Fibroblast of lung (primary cell): ENCODE measurements at regions not wholly inside any gene's neighbourhood (a gene's known extent, or its start where the extent isn't known, plus 50 kb on each side); places are given as distances from the start of the nearest gene placed in this dataset.
"Not testable (repeated sequence)": the region's sequence is repeated elsewhere in the genome, so short reads cannot be mapped to it uniquely, and the experiment has no call there.

ENCODE experiments used
- CTCF ChIP-seq, 2 donors: IDR thresholded peaks in 1 of 2; conservative IDR thresholded peaks in 1 of 2; 1 replicate in 1 of 2; 2 replicates in 1 of 2; pipeline ENCODE4 v1.5.1; 2011 to 2012; ENCODE audit warnings: low read length in 2 of 2, control low read depth in 1 of 2, inconsistent platforms in 1 of 2, low read depth in 1 of 2, mild to moderate bottlenecking in 1 of 2
- EZH2 ChIP-seq: IDR thresholded peaks from 2 replicates; pipeline ENCODE4 v1.5.1; 2012; ENCODE audit warnings: low read length, control low read depth, mild to moderate bottlenecking; ENCODE audit errors: missing control alignments

DNA sequence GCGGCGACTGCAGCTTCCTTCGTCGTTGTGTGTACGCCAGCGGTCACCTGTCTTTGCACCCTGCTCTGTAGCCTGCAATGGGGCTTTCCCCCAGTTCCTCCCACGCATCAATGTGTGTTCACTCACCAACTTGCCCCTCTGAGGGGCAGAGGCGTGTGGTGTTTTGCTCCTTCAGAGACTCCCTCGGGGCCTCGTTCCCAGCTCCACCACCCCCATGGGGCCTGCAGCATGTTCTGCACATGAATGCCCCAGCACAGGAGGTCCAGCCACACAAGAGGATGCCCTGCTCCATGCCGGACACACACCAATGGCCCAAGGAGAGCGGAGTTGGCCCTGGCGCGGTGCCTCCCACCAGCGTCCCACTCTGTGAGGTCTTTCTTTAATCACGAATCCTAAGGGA is 196.8 kb downstream of the BANP start:
- TF ChIP-seq CTCF (conservative IDR thresholded peaks at IDR 0.05 in 1 of 2, IDR thresholded peaks at IDR 0.05 in 1 of 2; ENCODE audit: low read depth in 1 of 2, low read length in 2 of 2); EZH2: not testable (repeated sequence)
